Fibroblast of lung (primary cell): ENCODE measurements at regions not wholly inside any gene's neighbourhood (a gene's known extent, or its start where the extent isn't known, plus 50 kb on each side); places are given as distances from the start of the nearest gene placed in this dataset.

Source experiments
- CTCF ChIP-seq, 2 donors: IDR thresholded peaks in 1 of 2; conservative IDR thresholded peaks in 1 of 2; 1 replicate in 1 of 2; 2 replicates in 1 of 2; pipeline ENCODE4 v1.5.1; 2011 to 2012; ENCODE audit warnings: low read length in 2 of 2, control low read depth in 1 of 2, inconsistent platforms in 1 of 2, low read depth in 1 of 2, mild to moderate bottlenecking in 1 of 2
- EZH2 ChIP-seq: IDR thresholded peaks from 2 replicates; pipeline ENCODE4 v1.5.1; 2012; ENCODE audit warnings: low read length, control low read depth, mild to moderate bottlenecking; ENCODE audit errors: missing control alignments

- TF ChIP-seq EZH2, result no peak
- TF ChIP-seq CTCF (conservative IDR thresholded peaks at IDR 0.05 in 1 of 2, IDR thresholded peaks at IDR 0.05 in 1 of 2; ENCODE audit: low read depth in 1 of 2, low read length in 2 of 2), result no peak
Observed at GRCh38 chr13:91200486-91200885, 147.0 kb upstream of the MIR17HG start.
